ENCODE measurements at regions not wholly inside any gene's neighbourhood (a gene's known extent, or its start where the extent isn't known, plus 50 kb on each side); places are given as distances from the start of the nearest gene placed in this dataset.

DNA sequence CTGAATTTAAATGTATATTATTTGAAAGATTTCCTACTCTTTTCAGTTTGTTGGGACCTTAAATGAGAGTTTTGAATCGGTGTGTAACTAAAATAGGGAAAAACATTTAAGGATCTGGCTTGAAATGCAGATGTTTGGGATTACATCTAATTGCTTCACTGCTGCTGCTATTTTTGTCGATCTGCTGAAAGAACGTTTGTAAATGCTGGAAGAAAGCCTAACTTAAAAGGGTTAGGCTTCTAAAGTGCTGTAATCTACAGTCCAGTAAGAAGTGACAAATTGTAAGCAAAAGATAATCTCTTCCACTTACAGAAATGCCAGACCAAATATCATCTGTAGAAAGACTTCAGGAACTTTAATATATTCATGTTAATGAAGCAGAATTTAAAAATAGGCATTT is 691.6 kb downstream of the ZNF385D start:
- Histone ChIP-seq H3K36me3 (ENCODE audit: control insufficient read depth, insufficient read depth, low read length) (no peaks in the 10 kb centered on the region), H3K27me3 (ENCODE audit: control insufficient read depth, insufficient read depth, low read length) (no peaks in the 10 kb centered on the region), H3K4me3 (ENCODE audit: low read depth, low read length) (no peak overlapping the region)
- FAIRE-seq (no peak), DNase-seq (ENCODE audit: low read depth) (no peak)
- TF ChIP-seq, protein P1, sequence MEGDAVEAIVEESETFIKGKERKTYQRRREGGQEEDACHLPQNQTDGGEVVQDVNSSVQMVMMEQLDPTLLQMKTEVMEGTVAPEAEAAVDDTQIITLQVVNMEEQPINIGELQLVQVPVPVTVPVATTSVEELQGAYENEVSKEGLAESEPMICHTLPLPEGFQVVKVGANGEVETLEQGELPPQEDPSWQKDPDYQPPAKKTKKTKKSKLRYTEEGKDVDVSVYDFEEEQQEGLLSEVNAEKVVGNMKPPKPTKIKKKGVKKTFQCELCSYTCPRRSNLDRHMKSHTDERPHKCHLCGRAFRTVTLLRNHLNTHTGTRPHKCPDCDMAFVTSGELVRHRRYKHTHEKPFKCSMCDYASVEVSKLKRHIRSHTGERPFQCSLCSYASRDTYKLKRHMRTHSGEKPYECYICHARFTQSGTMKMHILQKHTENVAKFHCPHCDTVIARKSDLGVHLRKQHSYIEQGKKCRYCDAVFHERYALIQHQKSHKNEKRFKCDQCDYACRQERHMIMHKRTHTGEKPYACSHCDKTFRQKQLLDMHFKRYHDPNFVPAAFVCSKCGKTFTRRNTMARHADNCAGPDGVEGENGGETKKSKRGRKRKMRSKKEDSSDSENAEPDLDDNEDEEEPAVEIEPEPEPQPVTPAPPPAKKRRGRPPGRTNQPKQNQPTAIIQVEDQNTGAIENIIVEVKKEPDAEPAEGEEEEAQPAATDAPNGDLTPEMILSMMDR (IDR thresholded peaks at IDR 0.05; ENCODE audit: insufficient read depth, low read length, severe bottlenecking): no peak

DNA sequence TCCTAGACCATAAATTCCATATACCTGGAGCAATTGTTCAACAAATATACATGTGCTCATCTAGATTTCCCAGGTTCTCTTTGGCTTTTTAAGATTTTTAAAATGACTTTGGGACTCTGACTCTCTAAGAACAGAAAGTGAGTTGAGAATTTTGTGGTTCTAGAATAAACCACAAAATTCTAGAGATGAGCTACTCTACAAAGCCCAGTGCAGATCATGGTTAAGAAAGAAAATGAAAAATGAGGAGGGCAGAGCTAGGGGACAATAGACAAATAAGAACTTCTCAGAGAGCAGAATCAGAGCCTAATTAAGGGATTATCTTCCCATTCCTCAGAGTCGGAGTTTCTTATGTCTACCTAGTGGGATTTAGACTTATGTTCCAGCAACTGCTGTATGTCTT is 694.7 kb downstream of the ZNF385D start:
- no peak for DNase-seq (ENCODE audit: low read depth)
- no peak for FAIRE-seq
- no peak overlapping the region for H3K4me3 ChIP-seq (ENCODE audit: low read depth, low read length)

DNA sequence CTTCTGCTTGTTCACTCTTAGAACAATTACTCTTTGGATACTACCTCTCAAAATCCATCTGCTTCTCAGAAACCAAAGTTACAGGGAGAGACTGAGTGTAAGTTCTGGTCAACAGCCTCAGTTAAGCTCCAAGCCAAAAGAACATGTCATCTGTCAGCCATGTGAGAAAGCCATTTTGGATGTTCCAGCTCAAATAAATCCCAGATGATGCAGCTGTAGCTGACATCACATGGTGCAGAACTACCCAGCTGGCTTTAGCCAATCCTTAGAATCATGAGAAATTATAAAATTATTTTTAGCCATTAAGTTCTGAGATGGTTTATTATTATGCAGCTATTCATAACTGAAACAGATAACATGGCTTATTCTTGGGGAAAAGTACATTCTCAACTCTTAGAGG is 696.0 kb downstream of the ZNF385D start:
- TF ChIP-seq, protein P1 (IDR thresholded peaks at IDR 0.05; ENCODE audit: insufficient read depth, low read length, severe bottlenecking): no peak
- no peaks in the 10 kb centered on the region for H3K36me3 ChIP-seq (ENCODE audit: control insufficient read depth, insufficient read depth, low read length)
- no peaks in the 10 kb centered on the region for H3K27me3 ChIP-seq (ENCODE audit: control insufficient read depth, insufficient read depth, low read length)
- no peak overlapping the region for H3K4me3 ChIP-seq (ENCODE audit: low read depth, low read length)
- DNase-seq (ENCODE audit: low read depth) (no peak), FAIRE-seq (no peak)

More for the DNA sequence above, 694.7 kb downstream of the ZNF385D start:
- TF ChIP-seq, protein P1 (IDR thresholded peaks at IDR 0.05; ENCODE audit: insufficient read depth, low read length, severe bottlenecking): no peak
- no peaks in the 10 kb centered on the region for H3K36me3 ChIP-seq (ENCODE audit: control insufficient read depth, insufficient read depth, low read length)
- H3K27me3 ChIP-seq (ENCODE audit: control insufficient read depth, insufficient read depth, low read length): no peaks in the 10 kb centered on the region

DNA sequence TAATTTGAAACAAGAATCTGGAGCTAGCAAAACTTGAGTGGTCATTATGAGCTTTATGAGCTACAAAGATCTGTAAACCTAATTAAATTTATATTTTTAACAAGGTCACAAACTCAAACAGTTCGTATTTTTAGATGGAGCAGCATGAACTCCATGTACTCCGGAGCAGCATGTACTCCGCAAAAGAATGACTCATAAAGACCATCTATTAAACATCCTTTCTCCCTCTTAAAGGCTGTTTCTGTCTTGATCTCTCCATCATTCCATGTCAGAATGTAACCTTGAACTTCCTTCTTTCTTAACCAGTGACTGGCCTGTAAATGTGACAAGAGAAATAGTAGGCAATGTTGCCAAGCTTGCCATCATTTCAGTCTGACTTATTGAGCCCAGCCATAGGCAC is 696.9 kb downstream of the ZNF385D start:
- Histone ChIP-seq H3K4me3 (ENCODE audit: low read depth, low read length) (no peak overlapping the region), H3K27me3 (ENCODE audit: control insufficient read depth, insufficient read depth, low read length) (no peaks in the 10 kb centered on the region), H3K36me3 (ENCODE audit: control insufficient read depth, insufficient read depth, low read length) (no peaks in the 10 kb centered on the region)
- no peak for DNase-seq (ENCODE audit: low read depth)
- no peak for FAIRE-seq
- TF ChIP-seq, protein P1 (IDR thresholded peaks at IDR 0.05; ENCODE audit: insufficient read depth, low read length, severe bottlenecking): no peak

DNA sequence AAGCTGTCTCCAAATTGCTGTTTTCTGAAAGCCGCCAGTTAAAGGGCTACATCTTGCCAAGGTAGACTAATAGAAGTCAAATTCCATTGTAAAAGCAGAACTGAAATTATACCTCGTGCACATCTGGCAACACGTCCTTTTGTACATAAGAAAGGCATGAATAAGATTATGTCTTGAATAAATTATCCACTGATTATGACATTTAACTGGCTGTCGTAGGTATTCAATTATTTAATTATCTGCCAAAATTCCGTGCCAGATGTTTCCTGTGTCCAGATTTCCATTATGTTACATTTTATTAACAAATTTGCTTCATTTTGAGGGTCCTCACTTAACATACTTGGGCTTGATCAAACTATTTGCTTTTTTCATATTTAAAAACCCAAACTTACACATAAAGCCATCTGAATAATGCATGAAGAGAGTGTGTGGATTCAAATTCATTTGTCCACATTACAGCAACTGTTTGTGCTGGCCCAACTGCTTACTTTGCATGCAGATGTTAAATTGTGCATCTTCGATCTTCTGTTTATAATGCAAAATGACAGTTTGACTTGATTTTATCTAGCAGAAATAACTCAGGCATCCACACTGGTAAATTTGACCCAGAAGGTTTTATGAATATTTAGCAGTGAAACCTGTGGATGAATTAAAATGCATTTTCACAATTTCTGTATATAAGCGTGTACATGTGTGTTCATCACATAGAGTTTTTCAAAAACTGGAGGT is 701.5 kb downstream of the ZNF385D start:
- DNase-seq (ENCODE audit: low read depth) (no peak), FAIRE-seq (no peak)
- Histone ChIP-seq H3K36me3 (ENCODE audit: control insufficient read depth, insufficient read depth, low read length) (no peaks in the 10 kb centered on the region), H3K4me3 (ENCODE audit: low read depth, low read length) (no peak overlapping the region), H3K27me3 (ENCODE audit: control insufficient read depth, insufficient read depth, low read length) (no peaks in the 10 kb centered on the region)
- TF ChIP-seq, protein P1 (IDR thresholded peaks at IDR 0.05; ENCODE audit: insufficient read depth, low read length, severe bottlenecking): no peak

GRCh38 chr3:21043139-21043538 is 707.9 kb downstream of the ZNF385D start:
- DNase-seq (ENCODE audit: low read depth): no peak
- no peak for FAIRE-seq
- TF ChIP-seq, protein P1 (IDR thresholded peaks at IDR 0.05; ENCODE audit: insufficient read depth, low read length, severe bottlenecking): no peak
- Histone ChIP-seq H3K4me3 (ENCODE audit: low read depth, low read length) (no peak overlapping the region), H3K36me3 (ENCODE audit: control insufficient read depth, insufficient read depth, low read length) (no peaks in the 10 kb centered on the region), H3K27me3 (ENCODE audit: control insufficient read depth, insufficient read depth, low read length) (no peaks in the 10 kb centered on the region)

All from bronchial epithelial cell (primary cell).